ENCODE measurements at regions not wholly inside any gene's neighbourhood (a gene's known extent, or its start where the extent isn't known, plus 50 kb on each side); places are given as distances from the start of the nearest gene placed in this dataset.
"Not testable (repeated sequence)": the region's sequence is repeated elsewhere in the genome, so short reads cannot be mapped to it uniquely, and the experiment has no call there.

DNA sequence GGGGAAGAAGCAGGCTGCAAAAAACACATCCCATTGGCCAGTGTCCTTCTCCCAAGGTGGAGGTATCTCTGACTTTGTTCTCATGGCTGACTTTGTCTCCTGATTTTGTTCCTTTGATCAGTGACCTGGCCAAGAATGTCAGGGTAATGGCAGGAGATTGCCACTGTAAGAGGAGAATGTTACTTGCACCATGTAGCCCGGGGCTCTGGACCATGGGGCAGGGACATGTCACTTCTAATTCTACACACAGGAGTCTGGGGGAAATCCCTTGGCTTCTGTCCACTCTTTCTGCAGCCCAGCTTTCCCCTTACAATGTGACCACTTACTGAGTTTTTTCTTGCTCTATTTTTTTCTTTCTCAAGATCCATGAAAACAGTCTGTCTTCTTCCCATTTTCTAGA is 87.7 kb upstream of the LRRN2 start:
- ATAC-seq (ENCODE audit: poor library complexity) (no peak), DNase-seq (no peak)
- intact Hi-C loops (cut with DNase I) = no loop called here

DNA sequence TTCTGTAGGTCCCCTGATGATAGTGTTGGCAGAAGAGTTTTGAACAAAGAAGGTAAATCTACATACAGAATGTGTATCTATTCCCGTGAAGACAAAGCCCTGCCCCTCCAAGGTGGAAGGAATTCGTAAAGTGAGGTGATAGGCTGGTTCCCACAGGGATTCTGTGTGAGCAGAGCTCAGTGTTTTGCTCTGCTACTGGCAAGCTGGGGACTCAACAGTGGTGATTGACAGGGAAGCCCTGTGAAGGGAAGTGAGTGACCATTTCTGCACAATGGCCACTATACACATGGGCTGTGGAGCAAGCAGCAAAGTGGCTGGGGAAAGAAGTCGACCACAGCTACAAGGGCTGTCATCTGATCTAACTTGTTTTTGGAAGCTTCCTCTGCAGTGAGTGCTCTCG is 90.0 kb upstream of the LRRN2 start:
- ATAC-seq (ENCODE audit: poor library complexity) (no peak), DNase-seq (no peak)
- intact Hi-C loops (cut with DNase I) = no loop called here

DNA sequence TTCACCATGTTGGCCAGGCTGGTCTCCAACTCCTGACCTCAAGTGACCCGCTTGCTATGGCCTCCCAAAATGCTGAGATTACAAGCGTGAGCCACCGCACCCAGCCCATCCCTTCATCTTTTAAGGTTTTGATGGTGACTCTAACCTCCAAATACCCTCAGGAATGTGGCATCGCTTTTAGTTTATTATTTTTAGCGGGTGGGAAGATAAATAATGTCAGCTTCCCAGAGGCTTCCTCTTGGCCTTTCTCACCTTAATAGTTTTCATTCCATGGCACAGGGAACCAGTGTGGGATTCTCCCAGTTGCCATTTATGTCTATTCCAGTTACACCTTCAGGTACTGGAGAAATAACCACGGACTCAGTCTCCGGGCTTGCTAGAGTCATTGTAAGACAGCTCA is 92.1 kb upstream of the LRRN2 start:
- ATAC-seq (ENCODE audit: poor library complexity) (no peak), DNase-seq (no peak)
- intact Hi-C loops (cut with DNase I) = no loop called here

DNA sequence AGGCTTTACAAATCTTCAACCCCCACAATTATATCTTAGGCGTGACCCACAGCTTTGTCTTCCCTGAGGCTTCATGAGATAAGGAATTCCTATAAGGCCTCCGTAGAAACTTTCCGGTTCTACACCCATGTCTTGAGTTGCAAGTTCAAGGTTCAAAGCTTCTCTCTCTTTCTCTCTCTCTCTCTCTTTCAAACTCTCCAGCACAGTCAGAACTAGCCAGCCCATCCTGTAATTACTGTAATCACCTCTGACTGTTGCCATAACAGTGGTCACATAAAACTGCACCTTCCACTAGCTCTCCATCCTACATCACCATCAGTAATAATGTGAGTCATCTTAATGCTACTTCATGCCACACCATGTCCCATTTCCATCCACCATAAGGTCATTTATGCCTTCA is 90.0 kb upstream of the NFASC start:
- DNase-seq (no peak), ATAC-seq (ENCODE audit: poor library complexity) (no peak)
- intact Hi-C loops (cut with DNase I) = no loop called here

DNA sequence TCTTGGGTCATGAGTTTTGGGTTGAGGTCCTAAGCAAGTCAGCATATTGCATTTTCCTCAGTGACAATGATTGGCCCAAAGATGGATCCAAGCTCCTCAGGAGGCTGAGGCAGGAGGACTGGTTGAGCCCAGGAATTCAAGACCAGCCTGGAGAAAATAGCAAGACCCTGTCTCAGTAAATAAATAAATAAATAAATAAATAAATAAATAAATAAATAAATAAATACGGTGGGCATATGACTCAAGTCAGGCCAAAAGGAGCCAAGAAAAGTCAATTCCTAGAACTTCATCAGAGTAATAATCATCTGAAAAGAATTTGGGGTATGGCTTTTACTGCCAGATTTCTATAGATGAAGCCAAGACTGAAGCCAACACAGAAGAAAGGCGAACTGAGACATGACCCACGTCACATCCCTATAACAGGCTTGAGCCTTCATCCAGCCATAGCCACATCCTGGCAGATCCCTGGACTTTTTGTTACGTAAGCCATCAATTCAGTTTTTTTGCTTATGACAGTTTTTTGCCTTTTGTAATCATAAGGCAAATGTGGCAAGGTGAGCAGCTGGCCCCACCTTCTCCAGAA is 88.5 kb upstream of the NFASC start:
- intact Hi-C loops (cut with DNase I) = no loop called here
- DNase-seq = no peak
- no peak for ATAC-seq (ENCODE audit: poor library complexity)

DNA sequence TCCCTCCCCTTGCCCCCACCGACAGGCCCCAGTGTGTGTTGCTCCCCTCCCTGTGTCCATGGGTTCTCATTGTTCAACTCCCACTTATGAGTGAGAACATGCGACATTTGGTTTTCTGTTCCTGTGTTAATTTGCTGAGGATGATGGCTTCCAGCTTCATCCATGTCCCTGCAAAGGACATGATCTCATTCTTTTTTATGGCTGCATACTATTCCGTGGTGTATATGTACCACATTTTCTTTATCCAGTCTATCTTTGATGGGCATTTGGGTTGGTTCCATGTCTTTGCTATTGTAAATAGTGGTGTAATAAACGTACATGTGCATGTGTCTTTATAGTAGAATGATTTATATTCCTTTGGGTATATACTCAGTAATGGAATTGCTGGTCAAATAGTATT is 85.6 kb upstream of the NFASC start:
- intact Hi-C loops (cut with DNase I); DNase-seq; ATAC-seq (ENCODE audit: poor library complexity): not testable (repeated sequence)

DNA sequence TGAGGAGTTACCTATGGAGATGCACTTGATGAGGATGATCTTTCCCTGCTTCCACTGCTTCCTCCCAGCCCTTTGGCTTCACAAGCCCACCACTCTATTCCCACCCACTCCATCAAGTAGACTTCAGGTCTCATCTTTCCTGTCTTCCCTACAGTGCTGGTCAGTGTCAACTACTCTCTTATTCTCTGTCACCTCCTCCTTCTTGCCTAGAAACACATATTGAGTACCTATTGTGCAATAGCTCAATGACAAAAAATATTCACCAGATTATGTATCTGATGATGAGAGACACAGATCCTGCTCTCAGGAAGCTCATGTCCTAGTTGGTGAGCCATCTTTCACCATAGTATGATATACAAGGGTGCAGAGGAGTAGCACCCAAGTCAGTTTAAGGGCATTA is 82.2 kb upstream of the NFASC start:
- ATAC-seq (ENCODE audit: poor library complexity) (no peak), DNase-seq (no peak)
- intact Hi-C loops (cut with DNase I) = no loop called here

DNA sequence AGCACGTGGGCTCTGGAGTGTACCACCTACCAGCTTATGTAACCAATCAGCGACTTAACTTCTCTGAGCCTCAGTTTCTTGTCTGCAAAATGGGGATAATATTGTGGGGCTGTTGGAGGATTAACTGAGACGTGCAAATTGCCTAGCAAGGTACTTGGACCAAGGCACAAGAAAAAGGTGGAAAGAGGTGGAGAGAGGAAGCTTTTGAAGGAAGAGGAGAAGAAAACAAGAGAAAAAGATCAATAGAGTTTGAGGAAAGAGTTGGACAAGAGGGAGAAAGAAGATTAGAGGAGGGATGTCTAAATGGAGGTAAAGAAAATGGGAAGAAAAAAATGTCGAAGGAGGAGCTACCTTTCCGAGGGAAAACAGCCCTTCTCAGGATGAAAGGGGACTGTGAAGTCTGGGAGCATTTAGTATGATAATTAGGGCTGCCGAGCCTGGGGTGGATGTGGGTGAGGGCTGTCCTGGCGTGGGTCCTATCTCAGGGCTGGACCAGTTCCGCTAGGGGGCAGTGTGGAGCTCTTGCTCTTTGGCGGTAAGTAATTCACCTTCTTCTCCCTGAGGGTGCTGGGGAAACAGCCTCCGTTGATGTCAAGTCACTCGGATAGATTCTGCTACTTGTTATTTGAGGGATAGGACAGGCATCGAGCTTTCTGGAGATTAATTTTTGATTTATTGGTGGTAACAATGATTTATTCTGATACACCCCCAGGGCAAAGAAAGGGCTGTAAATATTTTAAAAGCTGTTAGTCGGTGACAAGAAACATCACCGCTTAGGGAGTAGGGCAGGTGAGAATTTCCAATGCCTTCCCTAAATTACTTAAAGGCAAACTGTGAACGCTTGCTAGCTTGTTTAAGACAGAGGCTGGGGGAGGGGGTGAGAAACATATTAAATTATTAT is 79.0 kb upstream of the NFASC start:
- ATAC-seq (ENCODE audit: poor library complexity) = no peak
- peak; percentile 79 for DNase-seq

DNA sequence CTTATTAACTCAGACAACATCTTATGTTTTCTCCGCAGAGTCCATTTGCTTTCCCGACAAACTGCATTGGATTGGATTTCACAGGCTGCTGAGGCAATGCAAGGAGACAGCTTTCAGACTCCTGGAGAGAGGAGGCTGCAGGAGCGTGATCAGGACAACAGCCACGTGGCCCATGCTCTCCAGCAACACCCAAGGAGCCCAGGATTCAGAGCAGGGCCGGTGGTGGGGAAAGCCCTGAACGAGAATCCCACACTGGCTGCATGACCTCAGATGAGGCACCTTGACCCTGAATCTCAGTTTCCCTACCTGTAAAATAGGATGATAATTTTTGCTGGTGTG is 78.3 kb upstream of the NFASC start:
- DNase-seq (no peak), ATAC-seq (ENCODE audit: poor library complexity) (no peak)
- intact Hi-C loops (cut with DNase I) = no loop called here

More for the DNA sequence above, 79.0 kb upstream of the NFASC start:
- intact Hi-C loops (cut with DNase I) = no loop called here

DNA sequence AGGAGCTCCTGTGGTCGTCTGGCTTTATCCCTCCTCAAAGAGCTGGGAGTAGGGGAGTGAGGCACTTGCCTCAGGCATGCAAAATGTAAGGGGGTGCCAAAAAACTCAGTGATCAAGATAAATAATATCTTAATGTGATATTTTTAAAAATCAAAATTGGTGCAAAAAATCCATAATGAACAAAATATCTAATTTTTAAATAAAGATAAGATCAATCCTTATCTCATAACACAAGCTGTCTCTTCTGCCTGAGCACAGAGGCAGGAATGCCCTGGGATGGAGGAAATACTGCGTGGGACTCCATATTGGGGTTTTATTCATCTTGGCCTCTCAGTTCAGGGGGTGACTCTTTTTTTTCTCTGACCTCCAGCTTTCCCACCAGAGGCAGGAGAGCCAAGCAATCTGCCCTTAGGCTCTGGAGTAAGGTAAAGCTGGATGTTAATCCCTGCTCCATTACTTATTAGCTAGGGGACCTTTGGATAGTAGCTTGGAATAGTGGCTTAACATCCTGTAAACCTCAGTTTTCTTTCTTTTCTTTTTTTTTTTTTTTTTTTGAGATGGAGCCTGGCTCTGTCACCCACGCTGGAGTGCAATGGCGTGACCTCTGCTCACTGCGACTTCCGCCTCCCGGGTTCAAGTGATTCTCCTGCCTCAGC is 77.3 kb upstream of the NFASC start:
- DNase-seq (no peak), ATAC-seq (ENCODE audit: poor library complexity) (no peak)
- intact Hi-C loops (cut with DNase I) = no loop called here

DNA sequence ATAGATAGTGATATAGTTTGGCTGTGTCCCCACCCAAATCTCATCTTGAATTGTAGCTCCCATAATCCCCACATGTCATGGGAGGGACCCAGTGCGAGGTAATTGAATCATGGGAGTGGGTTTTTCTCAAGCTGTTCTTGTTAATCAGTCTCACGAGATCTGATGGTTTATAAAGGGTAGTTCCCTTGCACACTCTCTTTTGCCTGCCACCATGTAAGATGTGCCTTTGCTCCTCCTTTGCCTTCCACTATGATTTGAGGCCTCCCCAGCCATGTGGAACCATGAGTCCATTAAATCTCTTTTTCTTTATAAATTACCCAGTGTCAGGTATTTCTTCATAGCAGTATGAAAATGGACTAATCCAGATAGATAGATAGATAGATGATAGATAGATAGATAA is 73.8 kb upstream of the NFASC start:
- intact Hi-C loops (cut with DNase I); ATAC-seq (ENCODE audit: poor library complexity); DNase-seq: not testable (repeated sequence)

DNA sequence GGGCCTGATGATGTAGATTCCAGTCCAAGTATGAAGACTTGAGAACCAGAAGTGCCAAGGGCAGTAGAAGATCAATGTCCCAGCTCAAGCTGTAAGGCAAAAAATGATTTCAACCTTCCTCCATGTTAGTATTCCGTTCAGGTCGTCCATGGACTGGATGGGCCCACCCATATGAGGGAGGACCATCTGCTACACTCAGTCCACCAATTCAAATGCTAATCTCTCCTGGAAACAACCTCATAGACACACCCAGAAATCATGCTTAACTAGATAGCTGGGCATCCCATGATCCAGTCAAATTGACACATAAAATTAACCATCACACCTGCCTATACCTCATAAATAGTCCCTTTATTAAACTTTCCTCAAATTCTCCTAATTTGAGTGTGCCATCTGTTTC is 73.3 kb upstream of the NFASC start:
- no peak for ATAC-seq (ENCODE audit: poor library complexity)
- no peak for DNase-seq
- intact Hi-C loops (cut with DNase I) = no loop called here

DNA sequence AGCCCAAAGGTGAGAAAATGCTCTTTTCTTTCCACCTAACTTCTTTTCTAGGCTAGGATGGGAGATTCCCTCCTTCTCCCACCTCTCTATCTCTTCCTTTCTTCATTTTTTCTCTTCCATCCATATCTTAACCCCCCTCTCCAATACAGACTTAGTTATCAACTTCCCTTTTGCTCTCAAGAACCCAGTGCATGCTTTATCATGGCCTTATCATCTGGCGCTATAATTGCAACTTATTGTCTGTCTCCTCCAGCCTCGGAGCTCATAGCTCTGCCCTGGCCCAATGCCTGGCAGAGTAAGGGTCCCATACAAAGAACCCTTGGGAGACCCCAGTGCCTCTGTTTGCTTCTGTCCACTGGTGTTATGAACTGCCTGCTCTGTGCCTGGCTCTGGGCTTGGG is 71.0 kb upstream of the NFASC start:
- no peak for DNase-seq
- ATAC-seq (ENCODE audit: poor library complexity) = no peak
- intact Hi-C loops (cut with DNase I) = no loop called here

DNA sequence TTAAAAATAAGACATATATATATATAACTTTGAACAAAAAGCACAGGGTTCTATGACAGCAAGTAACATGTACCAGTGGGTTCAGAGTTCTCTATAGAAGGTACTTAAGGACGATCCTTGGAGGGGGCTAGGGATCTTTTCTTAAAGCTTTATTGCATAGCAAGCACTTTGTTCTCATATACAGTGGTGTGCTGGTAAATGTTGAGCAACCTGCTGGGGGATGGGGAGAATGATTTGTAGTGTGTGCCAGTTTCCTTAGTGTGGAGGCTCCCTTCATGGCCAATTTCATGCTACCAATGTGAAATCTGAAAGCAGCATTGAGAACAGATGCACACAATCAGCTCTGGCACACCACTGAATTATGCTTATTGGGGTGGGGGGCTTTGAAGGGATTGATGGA is 69.5 kb upstream of the NFASC start:
- intact Hi-C loops (cut with DNase I) = no loop called here
- no peak for ATAC-seq (ENCODE audit: poor library complexity)

DNA sequence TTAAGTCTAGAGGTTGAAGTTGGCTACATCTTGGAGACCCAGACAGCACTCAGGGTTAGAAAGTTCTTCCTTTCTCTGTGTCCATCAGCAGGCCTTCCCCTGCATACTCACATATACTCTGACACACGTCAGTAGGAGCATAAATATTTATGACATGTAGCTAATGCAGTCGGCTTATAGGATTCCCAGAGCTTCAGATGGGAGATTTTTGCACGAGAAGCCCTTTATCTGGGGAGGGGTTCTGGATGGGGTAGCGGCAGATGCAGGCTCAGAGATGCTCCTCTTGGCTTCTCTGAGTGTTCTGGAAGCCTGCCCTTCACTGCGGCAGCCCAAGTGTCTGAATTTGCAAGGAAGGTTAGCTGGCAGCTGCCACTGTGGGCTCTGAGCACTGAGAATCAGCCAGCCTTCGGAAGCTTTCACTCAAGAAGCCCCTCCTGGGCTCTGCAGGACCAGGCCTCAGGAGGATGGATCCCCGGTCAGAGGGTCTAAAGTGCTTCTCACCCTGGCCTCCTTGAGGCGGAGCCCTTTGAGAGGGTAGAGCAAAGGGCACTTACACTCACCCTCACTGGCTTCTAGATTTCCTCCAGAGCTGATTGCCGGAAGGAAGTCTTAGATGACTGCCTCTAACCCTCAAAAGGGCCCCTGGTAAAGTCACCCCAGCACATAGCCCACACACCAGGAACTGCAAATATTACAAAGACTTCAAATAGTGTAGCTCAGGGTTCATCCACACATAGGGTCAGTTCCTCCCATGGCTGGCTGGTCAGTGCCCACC is 68.1 kb upstream of the NFASC start:
- no peak for DNase-seq
- no peak for ATAC-seq (ENCODE audit: poor library complexity)
- intact Hi-C loops (cut with DNase I) = no loop called here

More for the DNA sequence above, 69.5 kb upstream of the NFASC start:
- DNase-seq = no peak

DNA sequence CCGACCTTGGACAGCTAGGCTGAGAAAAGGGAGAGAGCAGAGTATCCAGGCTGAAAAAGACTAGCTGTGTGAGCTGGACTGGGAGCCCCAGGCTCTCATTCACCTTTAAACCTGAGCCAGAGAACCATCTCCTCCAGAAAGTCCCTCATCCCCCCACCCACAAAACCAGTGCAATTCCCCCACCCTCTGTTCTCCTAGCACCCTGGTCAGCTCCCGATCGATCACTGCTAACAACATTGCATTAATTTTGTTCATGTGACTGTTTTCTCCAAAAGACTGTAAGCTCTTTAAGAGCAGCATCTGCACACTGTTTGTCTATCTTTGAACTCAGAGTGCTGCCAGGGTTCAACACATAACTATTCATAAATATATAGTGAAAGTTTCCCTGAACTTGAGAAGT is 67.1 kb upstream of the NFASC start:
- intact Hi-C loops (cut with DNase I) = no loop called here
- ATAC-seq (ENCODE audit: poor library complexity) (no peak), DNase-seq (no peak)

DNA sequence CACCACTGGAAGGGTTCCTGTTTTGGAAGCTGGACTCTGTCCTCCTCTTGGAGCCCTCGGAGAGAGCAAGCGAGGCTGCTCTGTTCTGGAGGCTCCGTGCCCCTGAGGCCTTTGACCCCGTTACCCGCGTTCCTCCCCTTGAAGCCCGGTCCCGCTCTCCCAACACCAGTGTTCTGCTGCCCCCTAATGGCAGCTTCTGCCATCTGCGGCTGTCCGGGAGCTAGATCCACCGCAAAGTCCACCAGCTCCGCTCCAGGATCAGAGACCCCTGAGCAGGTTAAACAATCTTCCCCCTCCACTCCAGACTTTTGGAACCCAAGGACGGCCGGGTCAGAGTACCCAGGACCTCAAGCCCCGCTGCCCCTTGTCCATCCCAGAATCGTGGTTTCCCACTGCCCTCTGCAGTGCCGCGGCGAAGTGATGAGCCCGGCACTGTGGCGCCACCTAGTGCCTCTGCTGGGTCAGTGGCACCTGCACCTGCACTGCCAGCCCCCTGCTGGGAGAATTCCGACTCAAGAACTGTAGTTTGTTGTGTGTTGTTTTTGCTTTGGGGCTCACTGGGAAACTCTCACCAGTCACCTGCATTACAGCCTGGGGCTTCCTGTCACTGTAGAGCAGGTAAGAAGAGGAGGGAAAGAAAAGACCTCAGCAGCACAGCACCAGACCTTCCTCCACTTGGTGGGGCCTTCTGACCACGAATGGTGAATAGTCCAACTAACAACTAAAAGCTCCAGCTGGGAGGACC is 63.5 kb upstream of the NFASC start:
- ATAC-seq (ENCODE audit: poor library complexity) = peak; percentile 97
- intact Hi-C loops (cut with DNase I) = loop anchor here (2.0 to 5.0 kb wide), 2 partner anchors 134 to 240 kb away; no protein-coding TSS in a partner anchor
- DNase-seq = peak; percentile 85

DNA sequence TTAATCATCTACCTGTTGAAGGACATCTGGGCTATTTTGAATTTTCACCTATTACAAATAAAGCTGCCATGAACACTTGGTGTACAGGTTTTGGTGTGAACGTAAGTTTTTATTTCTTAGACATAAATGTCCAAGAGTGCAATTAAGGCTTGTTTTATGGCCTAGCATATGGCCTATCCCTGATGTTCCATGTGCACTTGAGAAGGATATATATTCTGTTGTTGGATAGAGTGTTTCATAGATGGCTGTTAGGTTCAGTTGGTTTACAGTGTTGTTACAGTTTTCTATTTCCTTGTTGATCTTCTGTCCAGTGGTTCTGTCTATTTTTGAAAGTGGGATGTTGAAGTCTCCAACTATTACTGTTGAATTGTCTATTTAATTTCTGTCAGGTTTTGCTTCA is 61.2 kb upstream of the NFASC start:
- intact Hi-C loops (cut with DNase I) = loop anchor here (5.0 kb wide), 1 partner anchor 242 kb away; no protein-coding TSS in a partner anchor
- DNase-seq (no peak), ATAC-seq (ENCODE audit: poor library complexity) (no peak)

DNA sequence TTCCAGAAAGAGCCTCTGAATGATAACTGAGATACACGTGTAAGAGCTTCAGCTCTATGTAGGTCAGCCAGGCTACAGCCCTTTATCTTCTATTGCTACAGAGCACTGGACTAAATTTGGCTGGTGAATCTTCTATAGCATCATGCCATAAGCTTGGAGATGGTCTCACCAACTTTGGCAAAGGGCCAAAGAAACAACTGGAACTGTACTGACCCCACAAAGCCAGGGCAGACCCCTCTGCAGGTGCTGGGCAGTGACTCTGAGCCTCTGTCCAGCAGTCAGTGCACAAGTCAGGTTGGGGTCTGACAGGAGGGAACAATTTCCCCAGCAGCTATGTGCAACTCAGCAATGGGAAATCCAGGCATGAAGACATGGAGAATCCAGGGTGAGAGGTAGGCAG is 57.8 kb upstream of the NFASC start:
- intact Hi-C loops (cut with DNase I) = no loop called here
- ATAC-seq (ENCODE audit: poor library complexity) (no peak), DNase-seq (no peak)

All from Right ventricle myocardium superior (tissue), 1 donor.